ENCODE measurements at regions not wholly inside any gene's neighbourhood (a gene's known extent, or its start where the extent isn't known, plus 50 kb on each side); places are given as distances from the start of the nearest gene placed in this dataset.

DNA sequence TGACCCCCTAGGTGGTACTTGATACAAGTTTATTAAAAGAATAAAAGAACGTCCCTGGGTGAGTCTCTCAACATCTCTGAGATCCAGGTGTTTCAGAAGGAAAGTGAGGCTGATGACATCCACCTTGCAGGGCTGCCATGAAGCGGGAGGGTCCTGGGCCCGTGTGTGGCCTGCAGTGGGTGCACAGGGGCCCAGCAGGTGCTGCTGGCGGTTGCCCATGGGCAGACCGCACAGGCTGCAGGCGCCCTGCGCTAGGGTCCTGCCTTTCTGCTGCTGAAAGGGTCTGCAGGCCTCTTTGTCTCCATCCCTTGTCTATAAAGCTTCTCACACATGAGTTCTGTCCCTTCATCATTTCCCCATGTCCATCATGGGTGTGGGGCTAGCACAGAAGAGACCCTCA, 247.0 kb downstream of the TFCP2L1 start:
- in situ Hi-C loops (cut with MboI; ENCODE audit: low sequenced_read_pairs, unreplicated experiment) = no loop called here
- TF ChIP-seq CTCF (IDR thresholded peaks at IDR 0.05; ENCODE audit: borderline replicate concordance, control extremely low read depth, extremely low read depth, insufficient read depth, missing control alignments) = no peak
- DNase-seq (ENCODE audit: low spot score) = no peak

DNA sequence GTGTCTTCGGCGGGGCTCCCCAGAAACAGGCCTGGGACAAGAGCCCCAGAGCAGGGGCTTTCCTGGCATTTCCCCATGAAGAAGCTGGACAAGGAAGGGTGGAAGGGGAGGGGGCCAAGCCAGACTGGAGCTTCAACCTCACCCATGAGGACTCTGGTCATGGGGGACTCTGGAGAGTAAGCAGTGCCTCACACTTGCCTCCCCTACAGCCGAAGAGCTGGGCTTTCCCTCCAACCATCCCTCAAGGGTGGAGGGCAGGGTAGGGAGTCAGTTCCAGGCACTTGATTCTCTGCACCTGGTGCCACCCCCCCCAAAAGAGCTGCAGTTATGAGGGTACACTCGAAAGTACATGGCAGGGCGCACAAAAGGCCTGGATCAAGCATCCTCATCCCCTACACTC, 246.6 kb downstream of the TFCP2L1 start:
- no peak for TF ChIP-seq CTCF (IDR thresholded peaks at IDR 0.05; ENCODE audit: borderline replicate concordance, control extremely low read depth, extremely low read depth, insufficient read depth, missing control alignments)
- DNase-seq (ENCODE audit: low spot score) = no peak
- in situ Hi-C loops (cut with MboI; ENCODE audit: low sequenced_read_pairs, unreplicated experiment) = no loop called here

DNA sequence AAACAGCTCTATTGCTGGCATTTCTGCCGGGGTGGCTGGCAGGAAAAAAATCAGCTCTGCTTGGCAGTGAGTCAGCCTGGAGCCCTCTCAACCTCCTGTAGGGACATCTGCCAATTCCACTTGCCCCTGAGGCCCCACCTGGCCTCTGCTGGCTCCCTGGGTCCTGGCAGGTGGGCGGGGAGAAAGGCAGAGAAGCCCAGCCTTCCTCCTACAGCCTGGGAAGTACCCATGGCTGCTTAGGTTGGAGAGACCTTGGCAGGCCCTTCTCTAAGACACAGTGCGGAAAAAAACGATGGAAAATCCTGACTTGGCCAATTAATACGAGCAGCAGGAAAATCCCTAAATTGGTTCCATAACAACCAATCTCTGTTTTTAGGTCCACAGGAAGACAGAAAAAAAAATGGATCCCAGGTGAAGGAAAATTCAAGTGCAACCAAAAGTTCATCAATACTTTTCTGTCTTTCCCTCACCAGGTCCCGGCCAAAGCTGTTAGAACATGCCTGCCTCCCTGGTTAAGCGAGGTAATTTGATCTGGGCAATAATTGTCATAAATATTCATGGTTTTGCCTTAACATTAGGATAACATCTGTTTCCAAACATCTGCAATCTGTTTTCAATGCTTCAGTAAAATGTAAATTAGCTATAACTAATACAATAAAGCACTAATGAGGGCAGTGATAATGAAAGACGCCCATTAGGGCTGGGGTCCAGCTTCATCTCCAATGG, 245.9 kb downstream of the TFCP2L1 start:
- in situ Hi-C loops (cut with MboI; ENCODE audit: low sequenced_read_pairs, unreplicated experiment) = no loop called here
- TF ChIP-seq CTCF (IDR thresholded peaks at IDR 0.05; ENCODE audit: borderline replicate concordance, control extremely low read depth, extremely low read depth, insufficient read depth, missing control alignments) = no peak
- DNase-seq (ENCODE audit: low spot score) = no peak

DNA sequence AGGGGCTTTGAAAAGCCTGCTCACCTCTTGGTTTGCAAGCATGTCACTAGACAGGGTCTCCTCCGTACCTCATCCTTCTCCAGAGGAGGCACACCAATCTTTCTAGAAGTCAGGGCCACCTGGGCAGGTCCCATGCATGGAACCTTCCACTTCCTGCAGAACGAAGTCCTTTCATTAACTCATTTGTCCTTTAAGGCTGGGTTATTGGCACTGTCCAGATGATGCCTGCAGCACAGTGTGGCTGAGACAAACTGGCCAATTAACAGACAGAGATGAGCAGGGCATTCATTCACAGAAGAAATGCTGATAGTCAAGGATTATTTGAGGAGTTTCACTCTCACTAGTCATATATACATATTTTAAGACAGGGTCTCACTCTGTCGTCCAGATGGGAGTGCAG, 245.3 kb downstream of the TFCP2L1 start:
- no peak for DNase-seq (ENCODE audit: low spot score)
- in situ Hi-C loops (cut with MboI; ENCODE audit: low sequenced_read_pairs, unreplicated experiment) = no loop called here
- no peak for TF ChIP-seq CTCF (IDR thresholded peaks at IDR 0.05; ENCODE audit: borderline replicate concordance, control extremely low read depth, extremely low read depth, insufficient read depth, missing control alignments)

- no peak for TF ChIP-seq CTCF (IDR thresholded peaks at IDR 0.05; ENCODE audit: borderline replicate concordance, control extremely low read depth, extremely low read depth, insufficient read depth, missing control alignments)
- no peak for DNase-seq (ENCODE audit: low spot score)
- in situ Hi-C loops (cut with MboI; ENCODE audit: low sequenced_read_pairs, unreplicated experiment) = no loop called here
Measured at GRCh38 chr2:121041516-121041915, 243.5 kb downstream of the TFCP2L1 start.

- in situ Hi-C loops (cut with MboI; ENCODE audit: low sequenced_read_pairs, unreplicated experiment) = no loop called here
- DNase-seq (ENCODE audit: low spot score) = no peak
- TF ChIP-seq CTCF (IDR thresholded peaks at IDR 0.05; ENCODE audit: borderline replicate concordance, control extremely low read depth, extremely low read depth, insufficient read depth, missing control alignments) = no peak
Measured at GRCh38 chr2:121043061-121043826, 241.8 kb downstream of the TFCP2L1 start.
